H9 (cell line): ENCODE measurements at regions not wholly inside any gene's neighbourhood (a gene's known extent, or its start where the extent isn't known, plus 50 kb on each side); places are given as distances from the start of the nearest gene placed in this dataset.

Source experiments
- DNase-seq: peaks from one replicate; pipeline ENCODE4 v3.0.0-alpha.2; 2017
- H2AFZ ChIP-seq: one replicate; pipeline ENCODE4 v1.6.1; 2013; ENCODE audit warnings: mild to moderate bottlenecking, low read length, control low read depth, moderate library complexity
- H2AK5ac ChIP-seq: 2 replicates; pipeline ENCODE4 v1.6.1; 2013; ENCODE audit warnings: low read length, control low read depth, mixed read lengths; ENCODE audit not compliant: insufficient read length
- H2BK120ac ChIP-seq: one replicate; pipeline ENCODE4 v1.6.1; 2013; ENCODE audit warnings: low read depth, mild to moderate bottlenecking, low read length, control low read depth, inconsistent platforms; ENCODE audit not compliant: poor library complexity, severe bottlenecking
- H2BK12ac ChIP-seq: 2 replicates; pipeline ENCODE4 v1.6.1; 2013; ENCODE audit warnings: low read length, control low read depth, mixed read lengths, low read depth; ENCODE audit not compliant: insufficient read length
- H2BK15ac ChIP-seq: 2 replicates; pipeline ENCODE4 v1.6.1; 2013; ENCODE audit warnings: low read depth, low read length, control low read depth
- H2BK20ac ChIP-seq: one replicate; pipeline ENCODE4 v1.6.1; 2013; ENCODE audit warnings: low read depth, mild to moderate bottlenecking, low read length, control low read depth, inconsistent platforms; ENCODE audit not compliant: poor library complexity, severe bottlenecking
- H2BK5ac ChIP-seq: 2 replicates; pipeline ENCODE4 v1.6.1; 2013; ENCODE audit warnings: low read length, control low read depth, mixed read lengths; ENCODE audit not compliant: insufficient read length
- H3K14ac ChIP-seq: 2 replicates; pipeline ENCODE4 v1.6.1; 2013; ENCODE audit warnings: low read length, control low read depth; ENCODE audit not compliant: insufficient read depth
- H3K18ac ChIP-seq: 2 replicates; pipeline ENCODE4 v1.6.1; 2013; ENCODE audit warnings: low read depth, mild to moderate bottlenecking, mixed read lengths, low read length, control low read depth; ENCODE audit not compliant: insufficient read length
- H3K23ac ChIP-seq: 2 replicates; pipeline ENCODE4 v1.6.1; 2013; ENCODE audit warnings: low read length, control low read depth, mixed read lengths, low read depth; ENCODE audit not compliant: insufficient read length
- H3K23me2 ChIP-seq: 2 replicates; pipeline ENCODE4 v1.6.1; 2013; ENCODE audit warnings: low read depth, mild to moderate bottlenecking, mixed read lengths, low read length, control low read depth; ENCODE audit not compliant: insufficient read length, poor library complexity, severe bottlenecking
- H3K27ac ChIP-seq: 2 replicates; pipeline ENCODE4 v1.5.1; 2013; ENCODE audit warnings: low read length, control low read depth, mixed read lengths, low read depth; ENCODE audit not compliant: insufficient read length
- H3K27me3 ChIP-seq: 2 replicates; pipeline ENCODE4 v1.6.1; 2013; ENCODE audit warnings: low read length, control low read depth, inconsistent platforms; ENCODE audit not compliant: insufficient read depth
- H3K4ac ChIP-seq: 2 replicates; pipeline ENCODE4 v1.6.1; 2013; ENCODE audit warnings: low read depth, mild to moderate bottlenecking, control low read depth, inconsistent platforms, low read length, moderate library complexity
- H3K4me1 ChIP-seq: 2 replicates; pipeline ENCODE4 v1.6.1; 2013; ENCODE audit warnings: low read length, control low read depth, inconsistent platforms; ENCODE audit not compliant: insufficient read depth
- H3K4me2 ChIP-seq: 2 replicates; pipeline ENCODE4 v1.6.1; 2013; ENCODE audit warnings: low read length, control low read depth, mixed read lengths; ENCODE audit not compliant: insufficient read length, insufficient read depth
- H3K56ac ChIP-seq: 2 replicates; pipeline ENCODE4 v1.6.1; 2013; ENCODE audit warnings: low read depth, mild to moderate bottlenecking, mixed read lengths, low read length, control low read depth; ENCODE audit not compliant: insufficient read length
- H3K79me1 ChIP-seq: 2 replicates; pipeline ENCODE4 v1.6.1; 2013; ENCODE audit warnings: low read depth, mild to moderate bottlenecking, moderate library complexity, low read length, control low read depth, inconsistent platforms; ENCODE audit not compliant: insufficient read depth, poor library complexity, severe bottlenecking
- H3K79me2 ChIP-seq: 2 replicates; pipeline ENCODE4 v1.6.1; 2013; ENCODE audit warnings: low read length, control low read depth, inconsistent platforms; ENCODE audit not compliant: insufficient read depth
- H3K9ac ChIP-seq: 2 replicates; pipeline ENCODE4 v1.6.1; 2013; ENCODE audit warnings: low read length, control low read depth, mixed read lengths; ENCODE audit not compliant: insufficient read length; ENCODE audit errors: extremely low read depth
- H3K9me3 ChIP-seq: one replicate; pipeline ENCODE4 v1.6.1; 2013; ENCODE audit warnings: low read depth, low read length, inconsistent platforms; ENCODE audit not compliant: control insufficient read depth
- H3T11ph ChIP-seq: one replicate; pipeline ENCODE4 v1.6.1; 2013; ENCODE audit warnings: mild to moderate bottlenecking, low read length, control low read depth, inconsistent platforms
- H4K20me1 ChIP-seq: one replicate; pipeline ENCODE4 v1.6.1; 2013; ENCODE audit not compliant: control insufficient read depth, insufficient read length, insufficient read depth
- H4K5ac ChIP-seq: 2 replicates; pipeline ENCODE4 v1.6.1; 2013; ENCODE audit warnings: low read depth, mild to moderate bottlenecking, mixed read lengths, low read length, control low read depth; ENCODE audit not compliant: insufficient read length
- H4K8ac ChIP-seq: replicated peaks from 2 replicates; pipeline ENCODE4 v1.6.1; 2013; ENCODE audit warnings: low read length, control low read depth, mixed read lengths, low read depth; ENCODE audit not compliant: insufficient read length
- H4K91ac ChIP-seq: 2 replicates; pipeline ENCODE4 v1.6.1; 2013; ENCODE audit warnings: low read depth, mild to moderate bottlenecking, moderate library complexity, mixed read lengths, low read length, control low read depth; ENCODE audit not compliant: insufficient read length
- H3K27ac Mint-ChIP-seq, 3 experiments: 2 replicates in 2 of 3; 3 replicates in 1 of 3; pipeline ENCODE4 v1.8.0; 2020 to 2021; ENCODE audit warnings: mixed read lengths in 3 of 3, mild to moderate bottlenecking in 1 of 3, moderate library complexity in 1 of 3
- H3K27me3 Mint-ChIP-seq: 2 replicates; pipeline ENCODE4 v1.8.0; 2021; ENCODE audit warnings: low read depth, mild to moderate bottlenecking, moderate library complexity, mixed read lengths
- H3K36me3 Mint-ChIP-seq, 3 experiments: 2 replicates in 2 of 3; 3 replicates in 1 of 3; pipeline ENCODE4 v1.8.0; 2020 to 2021; ENCODE audit warnings: low read depth in 3 of 3, mixed read lengths in 3 of 3; ENCODE audit not compliant: insufficient read depth in 1 of 3
- H3K4me1 Mint-ChIP-seq, 2 experiments: 2 replicates each; pipeline ENCODE4 v1.8.0; 2020; ENCODE audit warnings: mixed read lengths in 2 of 2
- H3K4me3 Mint-ChIP-seq, 2 experiments: 2 replicates in 1 of 2; 3 replicates in 1 of 2; pipeline ENCODE4 v1.8.0; 2020 to 2021; ENCODE audit warnings: mild to moderate bottlenecking in 2 of 2, mixed read lengths in 2 of 2, moderate library complexity in 1 of 2
- H3K9me3 Mint-ChIP-seq, 2 experiments: 2 replicates in 1 of 2; 3 replicates in 1 of 2; pipeline ENCODE4 v1.8.0; 2020; ENCODE audit warnings: mild to moderate bottlenecking in 2 of 2, mixed read lengths in 2 of 2, moderate library complexity in 1 of 2
- WGBS: extraction: QIAGEN DNeasy Blood & Tissue Kit; methylation state at CpG from one replicate; pipeline ENCODE4 v1.1.7; 2013; ENCODE audit warnings: missing lambda C conversion rate, low lambda C conversion rate, mixed read lengths; ENCODE audit not compliant: insufficient read length; ENCODE audit errors: extremely low coverage; 5-methylcytosine and 5-hydroxymethylcytosine counted together
- TF ChIP-seq, protein P1 (sequence below): fragments of 200-600 bp; sonication (generic); conservative IDR thresholded peaks from 3 replicates; pipeline ENCODE4 v1.8.0; 2021; ENCODE audit warnings: antibody characterized with exemption, mild to moderate bottlenecking

DNA sequence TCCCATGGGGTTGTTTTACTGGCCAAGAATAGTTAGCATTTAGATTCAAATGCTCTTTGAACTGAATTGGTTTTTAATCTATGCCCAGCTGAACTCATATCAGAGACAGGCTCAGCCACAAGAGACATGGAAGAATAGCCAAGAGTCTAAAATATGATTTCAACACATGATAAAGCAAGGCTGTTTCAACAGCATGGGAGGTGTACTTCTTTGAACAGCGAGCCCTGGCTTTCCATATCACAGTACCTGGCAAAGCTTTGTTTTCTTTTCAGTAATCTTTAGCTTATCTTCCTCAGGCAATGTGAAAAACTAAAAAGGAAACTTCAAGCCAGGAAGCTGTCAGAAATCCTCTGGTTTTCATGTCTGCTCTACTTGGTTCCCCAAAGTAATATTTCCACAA, 413.6 kb upstream of the ADAMTS9 start:
- Histone ChIP-seq H3K56ac (no peak overlapping the region), H4K20me1 (no peaks in the 10 kb centered on the region), H3K79me2 (no peaks in the 10 kb centered on the region), H3K9me3 (no peaks in the 10 kb centered on the region), H3K4me1 (peaks cover 3% of the 10 kb centered on the region), H3K23ac (no peak overlapping the region), H4K8ac (no peak overlapping the region), H3K79me1 (no peaks in the 10 kb centered on the region), H3K27ac (no peak overlapping the region), H2BK12ac (no peak overlapping the region), H3T11ph (no peak overlapping the region), H2BK20ac (no peak overlapping the region), H3K23me2 (no peaks in the 10 kb centered on the region), H3K4me2 (no peak overlapping the region), H3K4ac (no peak overlapping the region), H3K27me3 (no peaks in the 10 kb centered on the region), H3K14ac (no peak overlapping the region), H2BK120ac (no peak overlapping the region), H4K5ac (no peak overlapping the region), H2BK5ac (no peak overlapping the region), H2AFZ (no peak overlapping the region), H3K9ac (no peak overlapping the region), H4K91ac (no peak overlapping the region), H2AK5ac (no peak overlapping the region), H2BK15ac (no peak overlapping the region), H3K18ac (no peak overlapping the region)
- Mint-ChIP-seq H3K4me1 (peaks cover 10 to 12% of the 10 kb centered on the region in 2 experiments), H3K9me3 (no peaks in the 10 kb centered on the region; a peak in 1 of 5 replicates), H3K36me3 (peaks cover 0 to 5% (median 0%) of the 10 kb centered on the region in 3 experiments; a peak in 2 of 7 replicates), H3K4me3 (no peak overlapping the region), H3K27ac (no peak overlapping the region), H3K27me3 (no peaks in the 10 kb centered on the region; the same call in 1 of the 2 replicates)
- WGBS: no CpG with 5 or more reads among the region's 1 CpG
- TF ChIP-seq, protein P1, sequence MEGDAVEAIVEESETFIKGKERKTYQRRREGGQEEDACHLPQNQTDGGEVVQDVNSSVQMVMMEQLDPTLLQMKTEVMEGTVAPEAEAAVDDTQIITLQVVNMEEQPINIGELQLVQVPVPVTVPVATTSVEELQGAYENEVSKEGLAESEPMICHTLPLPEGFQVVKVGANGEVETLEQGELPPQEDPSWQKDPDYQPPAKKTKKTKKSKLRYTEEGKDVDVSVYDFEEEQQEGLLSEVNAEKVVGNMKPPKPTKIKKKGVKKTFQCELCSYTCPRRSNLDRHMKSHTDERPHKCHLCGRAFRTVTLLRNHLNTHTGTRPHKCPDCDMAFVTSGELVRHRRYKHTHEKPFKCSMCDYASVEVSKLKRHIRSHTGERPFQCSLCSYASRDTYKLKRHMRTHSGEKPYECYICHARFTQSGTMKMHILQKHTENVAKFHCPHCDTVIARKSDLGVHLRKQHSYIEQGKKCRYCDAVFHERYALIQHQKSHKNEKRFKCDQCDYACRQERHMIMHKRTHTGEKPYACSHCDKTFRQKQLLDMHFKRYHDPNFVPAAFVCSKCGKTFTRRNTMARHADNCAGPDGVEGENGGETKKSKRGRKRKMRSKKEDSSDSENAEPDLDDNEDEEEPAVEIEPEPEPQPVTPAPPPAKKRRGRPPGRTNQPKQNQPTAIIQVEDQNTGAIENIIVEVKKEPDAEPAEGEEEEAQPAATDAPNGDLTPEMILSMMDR: no peak
- DNase-seq: no peak
